SK-N-SH treated with all-trans-retinoic acid at 6 μM for 48 hours (cell line): ENCODE measurements at regions not wholly inside any gene's neighbourhood (a gene's known extent, or its start where the extent isn't known, plus 50 kb on each side); places are given as distances from the start of the nearest gene placed in this dataset.
"Not testable (repeated sequence)": the region's sequence is repeated elsewhere in the genome, so short reads cannot be mapped to it uniquely, and the experiment has no call there.

Source experiments
- ATAC-seq: fragments of 200-7000 bp; cut with Tn5 transposase; 3 replicates; pipeline ENCODE4 v1.9.1; 2020; ENCODE audit warnings: mild to moderate bottlenecking, moderate library complexity
- BACH2 ChIP-seq: fragments of 250-450 bp; sonication (Bioruptor Pico); IDR thresholded peaks from 2 replicates; pipeline ENCODE4 v1.9.0; 2021; ENCODE audit warnings: mild to moderate bottlenecking, borderline replicate concordance
- CSDC2 ChIP-seq: fragments of 250-450 bp; sonication (Bioruptor Pico); IDR thresholded peaks from 2 replicates; pipeline ENCODE4 v1.5.0; 2020; ENCODE audit warnings: mild to moderate bottlenecking, moderate library complexity
- GLIS3 ChIP-seq: fragments of 250-450 bp; sonication (Bioruptor Pico); IDR thresholded peaks from 2 replicates; pipeline ENCODE4 v1.5.0; 2020; ENCODE audit warnings: mild to moderate bottlenecking, moderate library complexity
- ISL1 ChIP-seq: fragments of 250-450 bp; sonication (Bioruptor Pico); IDR thresholded peaks from 2 replicates; pipeline ENCODE4 v2.1.2; 2022; ENCODE audit warnings: mild to moderate bottlenecking, moderate library complexity
- OSR1 ChIP-seq: fragments of 250-450 bp; sonication (Bioruptor Pico); IDR thresholded peaks from 2 replicates; pipeline ENCODE4 v1.8.0; 2022; ENCODE audit warnings: moderate library complexity, mild to moderate bottlenecking, inconsistent platforms
- PPARA ChIP-seq: fragments of 250-450 bp; sonication (Bioruptor Pico); IDR thresholded peaks from 2 replicates; pipeline ENCODE4 v1.5.0; 2020; ENCODE audit warnings: mild to moderate bottlenecking, borderline replicate concordance
- RARB ChIP-seq: fragments of 250-450 bp; sonication (Bioruptor Pico); IDR thresholded peaks from 2 replicates; pipeline ENCODE4 v1.8.0; 2021; ENCODE audit warnings: mild to moderate bottlenecking, moderate library complexity
- SNAI2 ChIP-seq: fragments of 250-450 bp; sonication (Bioruptor Pico); IDR thresholded peaks from 2 replicates; pipeline ENCODE4 v1.5.0; 2020; ENCODE audit warnings: mild to moderate bottlenecking, moderate library complexity
- TCF4 ChIP-seq: fragments of 250-450 bp; sonication (Bioruptor Pico); IDR thresholded peaks from 2 replicates; pipeline ENCODE4 v1.8.0; 2021; ENCODE audit warnings: mild to moderate bottlenecking, moderate library complexity, borderline replicate concordance
- ZC3H10 ChIP-seq: fragments of 250-450 bp; sonication (Bioruptor Pico); IDR thresholded peaks from 2 replicates; pipeline ENCODE4 v1.5.1; 2021; ENCODE audit warnings: mild to moderate bottlenecking, moderate library complexity
- ZFP3 ChIP-seq: fragments of 250-450 bp; sonication (Bioruptor Pico); IDR thresholded peaks from 2 replicates; pipeline ENCODE4 v1.5.0; 2020; ENCODE audit warnings: mild to moderate bottlenecking, moderate library complexity
- ZFP30 ChIP-seq: fragments of 450-650 bp; formaldehyde crosslinking; IDR thresholded peaks from 2 replicates; pipeline ENCODE4 v1.5.0; 2022; ENCODE audit warnings: mild to moderate bottlenecking, moderate library complexity
- ZNF70 ChIP-seq: fragments of 450-650 bp; formaldehyde crosslinking; IDR thresholded peaks from 2 replicates; pipeline ENCODE4 v1.5.0; 2020; ENCODE audit warnings: mild to moderate bottlenecking, moderate library complexity
- TF ChIP-seq, protein P1 (sequence below): fragments of 250-450 bp; sonication (Bioruptor Pico); IDR thresholded peaks from 2 replicates; pipeline ENCODE4 v1.8.0; 2021; ENCODE audit warnings: low read depth, mild to moderate bottlenecking, moderate library complexity, borderline replicate concordance
- TF ChIP-seq, protein P2 (sequence below): fragments of 250-450 bp; sonication (Bioruptor Pico); IDR thresholded peaks from 2 replicates; pipeline ENCODE4 v1.5.1; 2020; ENCODE audit warnings: low read depth, mild to moderate bottlenecking, moderate library complexity
- TF ChIP-seq, protein P3 (sequence below): fragments of 250-450 bp; sonication (Bioruptor Pico); IDR thresholded peaks from 2 replicates; pipeline ENCODE4 v1.5.1; 2021; ENCODE audit warnings: mild to moderate bottlenecking, moderate library complexity
- TF ChIP-seq, protein P4 (sequence below): fragments of 250-450 bp; sonication (Bioruptor Pico); IDR thresholded peaks from 2 replicates; pipeline ENCODE4 v1.8.0; 2020; ENCODE audit warnings: mild to moderate bottlenecking, moderate library complexity, borderline replicate concordance

DNA sequence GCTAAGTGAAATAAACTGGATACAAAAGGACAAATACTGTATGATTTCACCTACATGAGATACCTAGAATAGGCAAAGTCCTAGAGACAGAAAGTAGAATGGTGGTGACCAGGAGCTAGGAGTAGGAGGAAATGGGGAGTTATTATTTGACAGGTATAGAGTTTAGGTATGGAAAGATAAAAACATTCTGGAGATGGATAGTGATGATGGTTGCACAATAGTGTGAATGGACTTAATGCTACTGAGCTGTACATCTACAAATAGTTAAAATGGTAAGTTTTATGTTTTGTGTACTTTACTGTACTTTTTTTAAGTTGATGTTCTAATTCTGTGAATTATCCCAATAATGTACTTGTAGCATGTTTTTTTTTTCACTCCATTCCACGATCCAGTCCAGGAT is 59.5 kb upstream of the RALGPS2 start:
- TF ChIP-seq ZFP30: no peak
- no peak for ATAC-seq

DNA sequence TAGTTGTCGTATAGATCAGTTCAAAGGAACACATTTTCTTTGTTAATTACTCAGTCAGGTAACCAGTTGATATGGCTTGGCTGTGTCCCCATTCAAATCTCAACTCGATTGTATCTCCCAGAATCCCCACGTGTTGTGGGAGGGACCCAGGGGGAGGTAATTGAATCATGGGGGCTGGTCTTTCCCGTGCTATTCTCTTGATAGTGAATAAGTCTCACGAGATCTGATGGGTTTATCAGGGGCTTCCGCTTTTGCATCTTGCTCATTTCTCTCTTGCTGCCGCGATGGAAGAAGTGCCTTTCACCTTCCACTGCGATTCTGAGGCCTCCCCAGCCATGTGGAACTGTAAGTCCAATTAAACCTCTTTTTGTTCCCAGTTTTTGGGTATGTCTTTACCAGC is 58.2 kb upstream of the RALGPS2 start:
- ATAC-seq: not testable (repeated sequence)

DNA sequence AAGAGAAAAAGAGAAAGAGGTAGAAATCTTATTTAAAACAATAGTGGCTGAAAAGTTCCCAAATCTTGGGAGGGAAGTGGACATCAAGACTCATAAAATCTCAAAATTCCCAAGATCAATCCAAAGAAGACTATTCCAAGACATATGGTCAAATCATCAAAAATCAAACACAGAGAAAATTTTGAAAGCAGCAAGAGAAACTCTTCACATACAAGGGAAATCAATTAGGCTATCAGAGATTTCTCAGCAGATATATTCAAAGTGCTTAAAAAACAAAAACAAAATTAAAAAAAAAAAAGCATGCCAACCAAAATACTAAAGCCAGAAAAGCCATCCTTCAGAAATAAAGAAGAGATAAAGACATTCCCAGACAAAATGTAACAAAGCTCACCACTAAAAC is 52.6 kb upstream of the RALGPS2 start:
- ATAC-seq: no peak
- TF ChIP-seq, protein P1, sequence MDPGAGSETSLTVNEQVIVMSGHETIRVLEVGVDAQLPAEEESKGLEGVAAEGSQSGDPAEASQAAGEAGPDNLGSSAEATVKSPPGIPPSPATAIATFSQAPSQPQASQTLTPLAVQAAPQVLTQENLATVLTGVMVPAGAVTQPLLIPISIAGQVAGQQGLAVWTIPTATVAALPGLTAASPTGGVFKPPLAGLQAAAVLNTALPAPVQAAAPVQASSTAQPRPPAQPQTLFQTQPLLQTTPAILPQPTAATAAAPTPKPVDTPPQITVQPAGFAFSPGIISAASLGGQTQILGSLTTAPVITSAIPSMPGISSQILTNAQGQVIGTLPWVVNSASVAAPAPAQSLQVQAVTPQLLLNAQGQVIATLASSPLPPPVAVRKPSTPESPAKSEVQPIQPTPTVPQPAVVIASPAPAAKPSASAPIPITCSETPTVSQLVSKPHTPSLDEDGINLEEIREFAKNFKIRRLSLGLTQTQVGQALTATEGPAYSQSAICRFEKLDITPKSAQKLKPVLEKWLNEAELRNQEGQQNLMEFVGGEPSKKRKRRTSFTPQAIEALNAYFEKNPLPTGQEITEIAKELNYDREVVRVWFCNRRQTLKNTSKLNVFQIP: no peak
- TF ChIP-seq BACH2 (no peak), GLIS3 (CRISPR knock-in tag) (no peak), TCF4 (CRISPR knock-in tag) (no peak), PPARA (CRISPR knock-in tag) (no peak), ZNF70 (no peak), RARB (CRISPR knock-in tag) (no peak), SNAI2 (CRISPR knock-in tag) (no peak), ISL1 (CRISPR knock-in tag) (no peak), ZFP3 (no peak), ZC3H10 (CRISPR knock-in tag) (no peak), ZFP30 (no peak), CSDC2 (CRISPR knock-in tag) (no peak), OSR1 (CRISPR knock-in tag) (no peak)
- TF ChIP-seq, protein P2, sequence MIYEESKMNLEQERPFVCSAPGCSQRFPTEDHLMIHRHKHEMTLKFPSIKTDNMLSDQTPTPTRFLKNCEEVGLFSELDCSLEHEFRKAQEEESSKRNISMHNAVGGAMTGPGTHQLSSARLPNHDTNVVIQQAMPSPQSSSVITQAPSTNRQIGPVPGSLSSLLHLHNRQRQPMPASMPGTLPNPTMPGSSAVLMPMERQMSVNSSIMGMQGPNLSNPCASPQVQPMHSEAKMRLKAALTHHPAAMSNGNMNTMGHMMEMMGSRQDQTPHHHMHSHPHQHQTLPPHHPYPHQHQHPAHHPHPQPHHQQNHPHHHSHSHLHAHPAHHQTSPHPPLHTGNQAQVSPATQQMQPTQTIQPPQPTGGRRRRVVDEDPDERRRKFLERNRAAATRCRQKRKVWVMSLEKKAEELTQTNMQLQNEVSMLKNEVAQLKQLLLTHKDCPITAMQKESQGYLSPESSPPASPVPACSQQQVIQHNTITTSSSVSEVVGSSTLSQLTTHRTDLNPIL (CRISPR knock-in tag): no peak
- TF ChIP-seq, protein P3, sequence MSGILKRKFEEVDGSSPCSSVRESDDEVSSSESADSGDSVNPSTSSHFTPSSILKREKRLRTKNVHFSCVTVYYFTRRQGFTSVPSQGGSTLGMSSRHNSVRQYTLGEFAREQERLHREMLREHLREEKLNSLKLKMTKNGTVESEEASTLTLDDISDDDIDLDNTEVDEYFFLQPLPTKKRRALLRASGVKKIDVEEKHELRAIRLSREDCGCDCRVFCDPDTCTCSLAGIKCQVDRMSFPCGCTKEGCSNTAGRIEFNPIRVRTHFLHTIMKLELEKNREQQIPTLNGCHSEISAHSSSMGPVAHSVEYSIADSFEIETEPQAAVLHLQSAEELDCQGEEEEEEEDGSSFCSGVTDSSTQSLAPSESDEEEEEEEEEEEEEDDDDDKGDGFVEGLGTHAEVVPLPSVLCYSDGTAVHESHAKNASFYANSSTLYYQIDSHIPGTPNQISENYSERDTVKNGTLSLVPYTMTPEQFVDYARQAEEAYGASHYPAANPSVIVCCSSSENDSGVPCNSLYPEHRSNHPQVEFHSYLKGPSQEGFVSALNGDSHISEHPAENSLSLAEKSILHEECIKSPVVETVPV (CRISPR knock-in tag): no peak
- TF ChIP-seq, protein P4, sequence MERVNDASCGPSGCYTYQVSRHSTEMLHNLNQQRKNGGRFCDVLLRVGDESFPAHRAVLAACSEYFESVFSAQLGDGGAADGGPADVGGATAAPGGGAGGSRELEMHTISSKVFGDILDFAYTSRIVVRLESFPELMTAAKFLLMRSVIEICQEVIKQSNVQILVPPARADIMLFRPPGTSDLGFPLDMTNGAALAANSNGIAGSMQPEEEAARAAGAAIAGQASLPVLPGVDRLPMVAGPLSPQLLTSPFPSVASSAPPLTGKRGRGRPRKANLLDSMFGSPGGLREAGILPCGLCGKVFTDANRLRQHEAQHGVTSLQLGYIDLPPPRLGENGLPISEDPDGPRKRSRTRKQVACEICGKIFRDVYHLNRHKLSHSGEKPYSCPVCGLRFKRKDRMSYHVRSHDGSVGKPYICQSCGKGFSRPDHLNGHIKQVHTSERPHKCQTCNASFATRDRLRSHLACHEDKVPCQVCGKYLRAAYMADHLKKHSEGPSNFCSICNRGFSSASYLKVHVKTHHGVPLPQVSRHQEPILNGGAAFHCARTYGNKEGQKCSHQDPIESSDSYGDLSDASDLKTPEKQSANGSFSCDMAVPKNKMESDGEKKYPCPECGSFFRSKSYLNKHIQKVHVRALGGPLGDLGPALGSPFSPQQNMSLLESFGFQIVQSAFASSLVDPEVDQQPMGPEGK (CRISPR knock-in tag): no peak

DNA sequence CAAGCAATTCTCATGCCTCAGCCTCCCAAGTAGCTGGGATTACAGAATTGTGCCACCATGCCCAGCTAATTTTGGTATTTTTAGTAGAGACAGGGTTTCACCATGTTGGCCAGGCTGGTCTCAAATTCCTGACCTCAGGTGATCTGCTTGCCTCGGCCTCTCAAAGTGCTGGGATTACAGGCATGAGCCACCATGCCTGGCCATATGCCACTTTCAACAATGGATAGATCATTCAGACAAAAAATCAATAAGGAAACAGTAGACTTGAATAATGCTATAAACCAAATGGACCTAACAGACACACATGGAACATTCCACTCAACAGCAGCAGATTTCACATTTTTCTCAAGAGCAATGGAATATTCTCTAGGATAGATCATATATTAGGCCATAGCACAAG is 50.5 kb upstream of the RALGPS2 start:
- not testable (repeated sequence) for ATAC-seq
